ENCODE measurements at regions not wholly inside any gene's neighbourhood (a gene's known extent, or its start where the extent isn't known, plus 50 kb on each side); places are given as distances from the start of the nearest gene placed in this dataset.

DNA sequence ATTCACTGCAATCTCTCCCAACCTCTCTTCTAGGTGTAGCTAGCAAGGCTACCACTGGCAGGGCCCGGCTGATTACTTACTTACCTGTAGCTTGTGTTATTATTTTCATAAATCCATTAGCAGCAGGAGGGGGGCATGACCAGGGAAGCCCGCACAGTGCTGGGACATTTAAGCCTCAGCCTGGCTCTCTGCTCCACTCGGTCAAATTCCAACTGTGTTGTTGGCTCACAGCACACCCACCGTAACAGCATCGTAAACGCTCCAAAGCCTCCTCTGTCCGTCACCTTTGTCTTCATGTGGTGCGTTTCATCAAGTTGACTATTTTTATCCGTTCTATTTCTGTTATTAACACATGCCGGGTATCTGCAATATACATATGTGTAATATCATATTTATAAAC lies 264.7 kb downstream of the NSG2 start:
- TF ChIP-seq, protein P1, sequence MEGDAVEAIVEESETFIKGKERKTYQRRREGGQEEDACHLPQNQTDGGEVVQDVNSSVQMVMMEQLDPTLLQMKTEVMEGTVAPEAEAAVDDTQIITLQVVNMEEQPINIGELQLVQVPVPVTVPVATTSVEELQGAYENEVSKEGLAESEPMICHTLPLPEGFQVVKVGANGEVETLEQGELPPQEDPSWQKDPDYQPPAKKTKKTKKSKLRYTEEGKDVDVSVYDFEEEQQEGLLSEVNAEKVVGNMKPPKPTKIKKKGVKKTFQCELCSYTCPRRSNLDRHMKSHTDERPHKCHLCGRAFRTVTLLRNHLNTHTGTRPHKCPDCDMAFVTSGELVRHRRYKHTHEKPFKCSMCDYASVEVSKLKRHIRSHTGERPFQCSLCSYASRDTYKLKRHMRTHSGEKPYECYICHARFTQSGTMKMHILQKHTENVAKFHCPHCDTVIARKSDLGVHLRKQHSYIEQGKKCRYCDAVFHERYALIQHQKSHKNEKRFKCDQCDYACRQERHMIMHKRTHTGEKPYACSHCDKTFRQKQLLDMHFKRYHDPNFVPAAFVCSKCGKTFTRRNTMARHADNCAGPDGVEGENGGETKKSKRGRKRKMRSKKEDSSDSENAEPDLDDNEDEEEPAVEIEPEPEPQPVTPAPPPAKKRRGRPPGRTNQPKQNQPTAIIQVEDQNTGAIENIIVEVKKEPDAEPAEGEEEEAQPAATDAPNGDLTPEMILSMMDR (IDR thresholded peaks at IDR 0.05) = no peak
- TF ChIP-seq POLR2A (IDR thresholded peaks at IDR 0.05) (no peak), POLR2AphosphoS5 (IDR thresholded peaks at IDR 0.05) (no peak), EP300 (IDR thresholded peaks at IDR 0.05) (no peak)

Measured in suprapubic skin (tissue), 4 donors.